HG03378 (cell line): ENCODE measurements at regions not wholly inside any gene's neighbourhood (a gene's known extent, or its start where the extent isn't known, plus 50 kb on each side); places are given as distances from the start of the nearest gene placed in this dataset.
"Not testable (repeated sequence)": the region's sequence is repeated elsewhere in the genome, so short reads cannot be mapped to it uniquely, and the experiment has no call there.

Experiments used
- ATAC-seq: cut with Tn5 transposase; IDR thresholded peaks from one replicate; pipeline ENCODE4 v1.9.1; 2021; ENCODE audit warnings: mild to moderate bottlenecking, moderate library complexity; ENCODE audit not compliant: unreplicated experiment

- not testable (repeated sequence) for ATAC-seq
Measured at GRCh38 chr1:90219166-90219871, 224.4 kb downstream of the ZNF326 start.

- ATAC-seq, result no peak
Measured at GRCh38 chr1:90210633-90211491, 216.0 kb downstream of the ZNF326 start.

GRCh38 chr1:90208949-90209348 lies 214.0 kb downstream of the ZNF326 start:
- no peak for ATAC-seq

- no peak for ATAC-seq
Measured at GRCh38 chr1:90206260-90206659, 211.3 kb downstream of the ZNF326 start.

- no peak for ATAC-seq
Measured at GRCh38 chr1:90204780-90205179, 209.9 kb downstream of the ZNF326 start.

DNA sequence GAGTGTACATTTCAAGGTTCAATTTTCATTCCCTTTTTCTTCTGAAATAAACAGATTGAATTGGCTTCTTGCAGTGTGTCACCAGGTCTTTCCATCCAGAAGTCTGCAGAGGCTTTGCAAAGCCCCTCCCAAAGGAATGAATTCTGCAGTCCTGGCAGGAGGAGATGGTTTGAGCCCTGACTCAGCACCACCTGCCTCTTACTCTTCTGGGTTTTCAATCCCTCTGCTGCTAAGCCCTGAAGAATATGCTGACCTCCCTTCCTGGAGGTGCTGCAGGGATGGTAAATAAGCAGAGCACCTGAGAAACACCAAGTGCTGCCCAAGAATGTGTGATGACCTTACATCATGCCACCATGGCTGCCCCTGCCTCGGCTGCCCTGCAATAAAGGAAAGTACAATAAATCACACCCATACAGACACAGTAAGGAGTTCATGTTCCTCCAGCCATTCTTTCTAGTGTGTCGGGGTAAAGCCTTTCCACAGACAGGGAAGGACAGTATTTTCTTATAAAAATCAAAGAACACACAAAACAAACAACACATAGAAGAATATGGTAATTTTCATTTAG lies 209.2 kb downstream of the ZNF326 start:
- ATAC-seq, result no peak

GRCh38 chr1:90201467-90202358 lies 206.8 kb downstream of the ZNF326 start:
- ATAC-seq, result no peak

- no peak for ATAC-seq
Measured at GRCh38 chr1:90200646-90201205, 205.8 kb downstream of the ZNF326 start.

GRCh38 chr1:90198616-90199332 lies 203.9 kb downstream of the ZNF326 start:
- no peak for ATAC-seq

DNA sequence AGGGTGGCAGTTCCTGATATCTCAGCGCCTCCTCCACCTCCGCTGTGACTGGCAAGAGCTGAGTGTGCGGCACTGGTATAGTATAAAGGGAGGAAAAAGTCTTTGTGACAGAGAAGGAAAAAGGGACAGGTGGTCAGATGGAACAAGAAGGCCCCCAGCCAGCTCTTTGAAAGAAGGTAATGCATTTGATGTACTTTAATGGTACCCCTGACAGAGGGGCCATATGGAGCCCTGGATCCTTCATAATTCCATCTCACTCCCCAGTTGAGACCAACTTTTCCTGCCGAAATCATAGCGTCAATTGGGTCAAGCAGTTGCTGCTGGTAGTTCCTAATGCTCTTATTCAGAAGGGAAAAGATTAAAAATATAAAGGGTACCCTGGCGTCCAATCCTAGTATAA lies 198.2 kb downstream of the ZNF326 start:
- no peak for ATAC-seq

DNA sequence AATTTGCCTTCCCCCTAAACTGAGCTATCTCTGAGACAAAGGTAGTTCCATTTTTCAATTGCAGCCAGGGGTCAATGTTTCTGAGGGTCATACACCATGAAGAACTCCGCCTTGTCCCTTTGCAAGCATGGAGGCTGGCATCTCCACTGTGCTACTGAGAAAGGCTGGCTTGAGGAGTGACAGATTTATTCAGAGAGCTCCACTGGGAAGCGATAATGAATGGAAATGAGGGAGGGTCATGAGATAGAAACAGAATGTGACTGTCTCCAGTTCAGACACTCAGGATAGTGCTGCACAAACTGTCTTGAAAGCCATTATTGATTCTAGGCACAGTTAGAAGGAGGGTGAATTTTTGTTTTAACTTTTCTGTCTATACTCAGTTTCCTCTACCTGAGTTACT lies 197.5 kb downstream of the ZNF326 start:
- ATAC-seq, result no peak

DNA sequence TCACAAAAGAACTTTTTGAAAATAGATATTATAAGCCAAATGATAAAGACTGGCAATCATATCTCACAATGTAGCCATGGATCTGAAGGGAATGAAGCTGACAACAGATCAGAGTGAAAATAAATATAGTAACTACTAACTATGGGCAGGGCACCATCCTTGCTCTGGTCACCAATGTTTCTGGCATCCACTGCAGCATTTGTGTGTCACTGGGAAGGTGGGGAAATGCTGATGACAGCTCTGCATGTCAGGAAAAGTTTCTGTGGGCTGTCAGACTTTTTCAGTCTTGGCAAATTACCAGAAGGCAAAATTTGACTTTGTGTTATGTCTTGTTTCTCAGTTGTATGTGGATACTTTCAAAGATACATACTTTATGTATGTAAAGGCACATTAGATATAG lies 195.6 kb downstream of the ZNF326 start:
- no peak for ATAC-seq

DNA sequence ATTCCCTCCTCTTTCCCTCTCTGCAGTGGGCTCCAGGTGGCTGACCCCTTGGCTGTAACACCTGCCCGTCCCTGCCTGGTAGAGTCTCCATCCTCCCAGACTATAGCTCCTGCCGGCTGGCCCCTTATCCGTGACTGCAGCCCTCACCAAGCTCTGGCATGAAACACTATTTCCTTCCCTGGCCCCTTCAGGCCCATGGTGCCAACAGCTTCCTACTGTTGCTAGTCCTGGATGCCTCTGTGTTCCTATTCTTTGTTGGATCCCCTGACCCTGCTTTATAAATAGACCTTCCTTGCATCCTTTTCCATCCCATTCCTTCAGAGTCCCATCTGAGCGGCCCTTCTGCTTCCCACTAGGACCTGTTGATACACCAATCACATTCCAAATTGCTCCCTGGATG lies 195.0 kb downstream of the ZNF326 start:
- ATAC-seq, result no peak

GRCh38 chr1:90187323-90187585 lies 192.3 kb downstream of the ZNF326 start:
- no peak for ATAC-seq

GRCh38 chr1:90186506-90187322 lies 191.8 kb downstream of the ZNF326 start:
- ATAC-seq, result no peak

GRCh38 chr1:90176530-90176929 lies 181.6 kb downstream of the ZNF326 start:
- ATAC-seq, result no peak

DNA sequence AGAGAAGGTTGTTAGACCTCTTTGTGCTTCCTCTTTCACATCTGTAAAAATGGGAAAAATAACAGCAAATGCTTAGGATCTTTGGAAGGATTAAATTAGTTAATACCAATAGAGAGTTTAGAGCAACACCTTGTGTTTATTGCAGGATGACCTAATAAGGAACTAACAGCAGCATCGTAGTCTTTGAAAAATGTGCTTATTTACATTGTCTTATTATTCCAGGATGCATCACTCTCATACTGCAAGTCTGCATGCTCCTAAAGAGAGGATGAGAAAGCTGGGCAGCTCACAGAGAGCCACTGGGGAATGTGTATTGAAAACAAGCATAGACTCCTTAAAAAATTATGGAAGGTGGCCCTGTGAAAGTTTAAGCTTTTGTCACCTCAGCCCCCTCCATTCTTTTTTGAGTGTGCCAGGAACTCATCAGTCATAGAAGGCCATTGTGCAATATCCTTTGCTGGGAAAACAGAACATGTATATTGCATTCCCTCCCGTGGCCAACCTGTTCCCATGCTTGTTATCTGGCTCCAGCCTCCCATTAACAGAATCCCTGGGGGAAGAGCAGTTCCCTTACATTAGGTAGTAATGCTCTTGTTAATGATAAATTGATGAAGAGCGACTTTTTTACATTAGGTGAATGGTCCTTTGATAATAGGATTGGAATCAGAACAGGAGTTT lies 180.7 kb downstream of the ZNF326 start:
- no peak for ATAC-seq

DNA sequence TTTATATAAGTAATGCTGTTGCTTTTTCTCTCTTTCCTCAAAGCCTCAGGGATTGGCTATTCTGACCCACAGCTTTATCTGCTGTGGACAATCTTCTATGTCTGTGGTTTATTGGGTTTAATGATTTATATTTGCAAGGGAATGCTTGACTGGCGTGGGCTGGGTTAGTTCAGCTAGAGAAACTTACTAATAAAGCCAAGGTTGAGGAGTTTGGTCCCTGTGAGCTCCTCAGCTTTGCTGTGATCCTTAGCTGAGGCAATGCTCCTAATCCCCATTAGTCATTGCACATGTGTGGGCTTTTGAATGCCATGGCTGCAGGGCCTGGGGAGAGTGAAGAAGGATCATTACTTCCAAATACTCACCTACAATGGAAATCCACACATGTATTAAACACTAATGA lies 179.3 kb downstream of the ZNF326 start:
- no peak for ATAC-seq

GRCh38 chr1:90162216-90162615 lies 167.3 kb downstream of the ZNF326 start:
- ATAC-seq, result no peak
